Prostate gland (tissue), 2 donors: ENCODE measurements at regions not wholly inside any gene's neighbourhood (a gene's known extent, or its start where the extent isn't known, plus 50 kb on each side); places are given as distances from the start of the nearest gene placed in this dataset.

Source experiments
- DNase-seq: peaks from one replicate; pipeline ENCODE4 v3.0.0-alpha.2; 2019; ENCODE audit warnings: low spot score
- H3K27ac ChIP-seq, 2 donors: fragments of 200-600 bp; sonication (generic); 2 replicates each; pipeline ENCODE4 v1.5.1; 2017 to 2019
- H3K27me3 ChIP-seq: fragments of 200-600 bp; sonication (generic); replicated peaks from 2 replicates; pipeline ENCODE4 v1.5.1; 2019; ENCODE audit not compliant: insufficient read depth
- H3K36me3 ChIP-seq, 2 donors: fragments of 200-600 bp; sonication (generic); 1 replicate in 1 of 2; 2 replicates in 1 of 2; pipeline versions ENCODE4 v1.5.1 to v1.8.1; 2017 to 2019
- H3K4me1 ChIP-seq: fragments of 200-600 bp; sonication (generic); replicated peaks from 2 replicates; pipeline ENCODE4 v1.5.1; 2019
- H3K4me3 ChIP-seq, 2 donors: fragments of 200-600 bp; sonication (generic); 2 replicates each; pipeline ENCODE4 v1.5.1; 2017 to 2019
- H3K9me3 ChIP-seq: fragments of 200-600 bp; sonication (generic); 2 replicates; pipeline ENCODE4 v1.5.1; 2017
- POLR2A ChIP-seq: fragments of 450-650 bp; IDR thresholded peaks from one replicate; pipeline ENCODE4 v1.6.1; 2016; ENCODE audit warnings: antibody characterized with exemption, mild to moderate bottlenecking
- POLR2AphosphoS5 ChIP-seq: sonication (generic); formaldehyde crosslinking; IDR thresholded peaks from one replicate; pipeline ENCODE4 v1.6.1; 2017; ENCODE audit warnings: antibody characterized with exemption
- WGBS: methylation state at CpG from one replicate; pipeline ENCODE4 v1.1.5; 2018; 5-methylcytosine and 5-hydroxymethylcytosine counted together
- intact Hi-C: fragments of 100-400 bp; cut with DNase I; formaldehyde crosslinking; loops from one replicate; pipeline ENCODE4 v1.14.2; 2022
- TF ChIP-seq, protein P1 (sequence below), 4 experiments: fragments of 200-600 bp in 2 of 4; fragments of 450-650 bp in 2 of 4; sonication (generic) in 2 of 4; IDR thresholded peaks; 1 replicate in 3 of 4; 2 replicates in 1 of 4; pipeline ENCODE4 v1.5.1; 2016 to 2019; ENCODE audit warnings: antibody characterized with exemption in 4 of 4, mild to moderate bottlenecking in 2 of 4, moderate library complexity in 2 of 4

DNA sequence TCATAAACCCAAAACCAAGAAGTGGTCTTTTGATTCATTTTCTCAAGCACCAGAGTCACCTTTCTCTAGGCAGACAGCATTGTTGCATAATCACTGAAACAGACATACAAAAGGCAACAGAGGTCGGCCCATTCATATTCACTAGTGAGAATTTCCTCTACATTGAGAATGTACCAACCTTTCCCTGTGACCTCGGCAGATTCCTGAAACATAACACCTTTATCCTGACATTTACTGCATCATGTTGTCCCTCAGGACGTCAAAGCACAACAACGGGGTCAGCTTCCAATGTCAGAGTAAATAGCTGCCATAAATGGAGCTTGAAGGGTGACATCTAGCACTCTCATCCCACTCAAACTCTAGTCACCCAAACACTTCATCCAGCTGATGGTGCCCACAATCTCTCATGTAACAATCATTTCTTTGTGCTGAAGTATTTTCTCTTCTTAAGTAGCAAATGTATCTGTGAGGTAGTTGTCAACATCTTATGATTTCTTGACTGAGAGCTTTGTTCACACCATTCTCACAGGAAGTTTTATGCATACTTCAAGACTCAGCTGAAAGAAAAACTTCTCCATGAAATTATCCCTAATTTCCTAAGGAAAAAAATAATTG is 802.6 kb upstream of the CHAC2 start:
- Histone ChIP-seq H3K27ac (no peak overlapping the region), H3K27me3 (no peaks in the 10 kb centered on the region), H3K4me3 (no peak overlapping the region), H3K36me3 (no peaks in the 10 kb centered on the region), H3K9me3 (no peaks in the 10 kb centered on the region), H3K4me1 (no peaks in the 10 kb centered on the region)
- TF ChIP-seq, protein P1, sequence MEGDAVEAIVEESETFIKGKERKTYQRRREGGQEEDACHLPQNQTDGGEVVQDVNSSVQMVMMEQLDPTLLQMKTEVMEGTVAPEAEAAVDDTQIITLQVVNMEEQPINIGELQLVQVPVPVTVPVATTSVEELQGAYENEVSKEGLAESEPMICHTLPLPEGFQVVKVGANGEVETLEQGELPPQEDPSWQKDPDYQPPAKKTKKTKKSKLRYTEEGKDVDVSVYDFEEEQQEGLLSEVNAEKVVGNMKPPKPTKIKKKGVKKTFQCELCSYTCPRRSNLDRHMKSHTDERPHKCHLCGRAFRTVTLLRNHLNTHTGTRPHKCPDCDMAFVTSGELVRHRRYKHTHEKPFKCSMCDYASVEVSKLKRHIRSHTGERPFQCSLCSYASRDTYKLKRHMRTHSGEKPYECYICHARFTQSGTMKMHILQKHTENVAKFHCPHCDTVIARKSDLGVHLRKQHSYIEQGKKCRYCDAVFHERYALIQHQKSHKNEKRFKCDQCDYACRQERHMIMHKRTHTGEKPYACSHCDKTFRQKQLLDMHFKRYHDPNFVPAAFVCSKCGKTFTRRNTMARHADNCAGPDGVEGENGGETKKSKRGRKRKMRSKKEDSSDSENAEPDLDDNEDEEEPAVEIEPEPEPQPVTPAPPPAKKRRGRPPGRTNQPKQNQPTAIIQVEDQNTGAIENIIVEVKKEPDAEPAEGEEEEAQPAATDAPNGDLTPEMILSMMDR (IDR thresholded peaks at IDR 0.05), result no peak
- TF ChIP-seq POLR2AphosphoS5 (no peak), POLR2A (no peak)
- WGBS, result 35% methylated on average over 4 of the region's 4 CpGs
- intact Hi-C loops, result no loop called here
- DNase-seq, result no peak

DNA sequence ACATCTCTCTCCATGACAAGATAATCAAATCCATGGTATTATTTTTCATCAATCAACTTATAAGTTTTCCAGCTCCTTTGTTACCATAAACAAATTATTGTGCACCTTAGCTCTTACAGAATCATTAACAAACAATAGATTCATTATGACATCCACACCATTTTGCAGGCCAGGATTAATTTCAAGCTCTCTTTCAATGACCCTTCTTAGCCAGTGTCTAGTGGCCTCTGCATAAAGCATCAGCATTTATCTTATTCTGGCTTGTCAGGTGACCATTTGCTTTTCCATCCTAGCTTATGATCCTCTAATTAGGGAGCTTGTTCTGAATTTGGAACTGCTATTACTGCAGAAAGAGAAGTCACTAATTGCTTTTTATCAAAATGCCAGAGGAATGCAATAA is 806.2 kb upstream of the CHAC2 start:
- intact Hi-C loops, result no loop called here
- TF ChIP-seq POLR2A (no peak), POLR2AphosphoS5 (no peak)
- TF ChIP-seq, protein P1 (IDR thresholded peaks at IDR 0.05), result no peak
- Histone ChIP-seq H3K4me1 (no peaks in the 10 kb centered on the region), H3K27me3 (no peaks in the 10 kb centered on the region), H3K36me3 (no peaks in the 10 kb centered on the region), H3K4me3 (no peak overlapping the region), H3K9me3 (no peaks in the 10 kb centered on the region), H3K27ac (no peak overlapping the region)
- DNase-seq, result no peak

DNA sequence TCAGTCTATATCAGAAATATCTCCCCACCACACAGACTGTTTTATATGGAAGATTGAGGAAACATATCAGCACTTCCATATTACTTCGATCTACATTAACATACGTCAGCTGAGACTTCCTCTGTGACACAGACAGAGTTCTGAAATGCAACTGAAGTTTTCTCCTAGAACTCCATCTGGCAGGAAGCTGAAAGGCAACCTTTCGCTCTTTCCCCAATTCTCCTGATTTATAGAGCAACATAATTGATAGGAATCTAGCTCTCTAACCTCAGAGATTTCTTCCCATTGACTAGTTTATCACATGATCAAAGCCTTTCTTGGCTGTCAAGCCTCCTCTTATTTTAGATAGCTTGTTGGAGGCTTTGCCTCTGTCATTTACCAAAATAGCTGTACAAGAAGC is 806.7 kb upstream of the CHAC2 start:
- TF ChIP-seq, protein P1 (IDR thresholded peaks at IDR 0.05), result no peak
- TF ChIP-seq POLR2A (no peak), POLR2AphosphoS5 (no peak)
- DNase-seq, result no peak
- Histone ChIP-seq H3K4me1 (no peaks in the 10 kb centered on the region), H3K27me3 (no peaks in the 10 kb centered on the region), H3K36me3 (no peaks in the 10 kb centered on the region), H3K27ac (no peak overlapping the region), H3K4me3 (no peak overlapping the region), H3K9me3 (no peaks in the 10 kb centered on the region)
- intact Hi-C loops, result no loop called here
- 71% methylated on average over 3 of the region's 3 CpGs for WGBS

DNA sequence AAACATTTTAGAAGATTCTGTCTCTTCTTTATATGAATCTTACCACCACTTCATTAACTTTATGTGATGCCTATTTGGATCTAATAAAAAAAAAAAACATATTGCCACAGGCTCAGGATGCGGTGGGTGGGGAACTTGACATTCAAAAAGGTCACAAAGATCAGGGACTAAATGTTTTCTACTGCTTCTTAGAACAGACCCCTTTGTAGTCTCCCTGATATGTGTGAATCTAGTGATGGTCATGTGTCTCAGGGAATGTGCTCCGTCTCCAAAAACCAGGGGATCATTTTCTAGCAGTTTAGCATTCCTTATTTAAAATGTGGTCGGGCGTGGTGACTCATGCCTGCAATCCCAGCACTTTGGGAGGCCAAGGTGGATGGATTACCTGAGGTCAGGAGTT is 807.8 kb upstream of the CHAC2 start:
- 92% methylated on average over 4 of the region's 4 CpGs for WGBS
- Histone ChIP-seq H3K4me1 (no peaks in the 10 kb centered on the region), H3K9me3 (no peaks in the 10 kb centered on the region), H3K27ac (no peak overlapping the region), H3K4me3 (no peak overlapping the region), H3K27me3 (no peaks in the 10 kb centered on the region), H3K36me3 (no peaks in the 10 kb centered on the region)
- TF ChIP-seq POLR2A (no peak), POLR2AphosphoS5 (no peak)
- TF ChIP-seq, protein P1 (IDR thresholded peaks at IDR 0.05), result no peak
- intact Hi-C loops, result no loop called here
- no peak for DNase-seq

DNA sequence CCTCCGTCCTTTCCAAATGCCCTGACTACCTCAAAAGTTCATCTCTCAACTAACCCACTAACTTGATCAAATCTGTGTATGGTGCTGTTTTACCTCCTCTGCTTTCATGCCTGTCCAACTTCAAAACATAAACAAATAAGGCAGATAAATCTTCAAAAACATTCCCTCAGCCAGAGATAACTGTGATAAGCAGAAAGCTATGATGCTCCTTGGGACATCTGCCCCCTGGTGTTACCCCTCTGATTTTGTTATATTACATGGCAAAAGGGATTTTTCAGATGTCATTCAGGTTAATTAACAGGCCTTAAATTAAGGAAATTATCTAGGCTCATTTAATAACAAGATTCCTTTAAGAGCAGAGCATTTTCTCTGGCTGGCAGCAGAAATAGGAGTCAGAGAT is 810.8 kb upstream of the CHAC2 start:
- intact Hi-C loops, result no loop called here
- H3K27ac ChIP-seq, result no peak overlapping the region
- no peak overlapping the region for H3K4me3 ChIP-seq
- TF ChIP-seq POLR2AphosphoS5 (no peak), POLR2A (no peak)
- TF ChIP-seq, protein P1 (IDR thresholded peaks at IDR 0.05), result no peak
- no peaks in the 10 kb centered on the region for H3K27me3 ChIP-seq
- H3K4me1 ChIP-seq, result no peaks in the 10 kb centered on the region
- DNase-seq, result no peak
- H3K36me3 ChIP-seq, result no peaks in the 10 kb centered on the region
- H3K9me3 ChIP-seq, result no peaks in the 10 kb centered on the region
- 79% methylated on average over 1 of the region's 1 CpG for WGBS
